Nephron progenitor cell (in vitro differentiated cells): ENCODE measurements at regions not wholly inside any gene's neighbourhood (a gene's known extent, or its start where the extent isn't known, plus 50 kb on each side); places are given as distances from the start of the nearest gene placed in this dataset.
A peak's percentile ranks its signal among the peaks of the same experiment; 100 is the strongest.

Experiments used
- DNase-seq: peaks from one replicate; pipeline ENCODE4 v3.0.0; 2021
- H3K27ac Mint-ChIP-seq: 2 replicates; pipeline ENCODE4 v1.8.0; 2021; ENCODE audit warnings: mild to moderate bottlenecking, moderate library complexity, mixed read lengths
- H3K27me3 Mint-ChIP-seq: 2 replicates; pipeline ENCODE4 v1.8.0; 2021; ENCODE audit warnings: mild to moderate bottlenecking, low read depth, mixed read lengths; ENCODE audit not compliant: poor library complexity
- H3K36me3 Mint-ChIP-seq: 2 replicates; pipeline ENCODE4 v1.8.0; 2021; ENCODE audit warnings: low read depth, mixed read lengths
- H3K4me1 Mint-ChIP-seq: 2 replicates; pipeline ENCODE4 v1.8.0; 2021; ENCODE audit warnings: mixed read lengths
- H3K4me3 Mint-ChIP-seq: 2 replicates; pipeline ENCODE4 v1.8.0; 2021; ENCODE audit warnings: mild to moderate bottlenecking, moderate library complexity, mixed read lengths
- H3K9me3 Mint-ChIP-seq: 2 replicates; pipeline ENCODE4 v1.8.0; 2021; ENCODE audit warnings: mild to moderate bottlenecking, moderate library complexity, mixed read lengths
- TF ChIP-seq, protein P1 (sequence below): fragments of 200-600 bp; sonication (generic); IDR thresholded peaks from 2 replicates; pipeline ENCODE4 v1.5.0; 2021; ENCODE audit warnings: antibody characterized with exemption

DNA sequence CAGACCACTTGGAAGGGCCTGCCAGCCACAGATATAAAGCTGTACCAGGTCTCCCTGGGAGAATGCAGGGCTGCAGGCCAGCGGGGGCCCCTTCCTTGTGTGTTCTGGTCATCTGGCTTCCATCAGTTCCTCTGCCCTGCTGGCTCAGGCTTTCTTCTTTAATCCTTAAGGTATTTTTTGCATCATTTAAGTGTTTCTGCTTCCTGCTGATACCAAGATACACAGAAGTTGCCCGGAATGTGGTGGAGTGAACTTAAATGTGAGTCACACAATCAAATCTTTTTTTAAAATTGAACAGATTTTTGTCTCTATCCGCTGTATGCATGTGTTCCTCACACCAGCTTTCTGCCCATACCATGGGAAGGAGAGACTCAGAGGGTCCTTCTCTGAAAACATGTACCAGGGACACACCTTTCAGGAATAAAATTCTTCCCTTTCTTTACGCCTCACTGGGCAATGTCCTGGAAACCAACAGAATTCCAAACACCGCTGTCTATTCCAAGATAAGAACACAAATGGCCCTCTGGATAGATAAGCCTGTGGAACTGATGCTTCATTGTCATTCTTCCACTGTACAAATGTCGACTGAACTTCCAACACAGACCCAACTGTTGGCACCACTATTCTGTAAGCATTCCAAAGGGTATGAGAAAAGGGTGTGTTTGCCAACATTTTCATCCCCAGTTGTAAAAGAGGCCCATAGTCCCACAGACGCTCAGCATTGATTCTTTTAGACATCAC is 206.2 kb upstream of the MYLIP start:
- H3K27ac Mint-ChIP-seq = no peak overlapping the region

DNA sequence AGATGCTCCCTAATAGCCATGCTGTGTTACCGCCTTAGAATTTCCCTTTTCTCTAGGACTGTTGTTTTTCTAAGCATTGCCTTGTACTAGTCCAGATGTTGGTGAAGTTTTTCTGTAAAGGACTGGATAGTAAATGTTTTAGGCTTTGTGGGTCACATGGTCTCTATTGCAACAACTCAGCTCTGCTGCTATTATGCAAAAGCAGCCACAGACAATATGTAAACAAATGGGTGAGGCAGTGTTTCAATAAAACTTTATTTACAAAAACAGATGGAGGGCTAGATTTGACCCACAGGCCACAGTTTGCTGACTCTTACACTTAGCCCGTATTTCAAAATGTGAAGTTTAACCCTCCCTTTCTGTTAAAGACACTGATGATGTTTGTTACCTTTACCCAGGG is 207.6 kb upstream of the MYLIP start:
- H3K27me3 Mint-ChIP-seq = peaks cover 3% of the 10 kb centered on the region

More for the DNA sequence above, 206.2 kb upstream of the MYLIP start:
- H3K4me3 Mint-ChIP-seq = no peak overlapping the region
- DNase-seq = no peak
- TF ChIP-seq, protein P1, sequence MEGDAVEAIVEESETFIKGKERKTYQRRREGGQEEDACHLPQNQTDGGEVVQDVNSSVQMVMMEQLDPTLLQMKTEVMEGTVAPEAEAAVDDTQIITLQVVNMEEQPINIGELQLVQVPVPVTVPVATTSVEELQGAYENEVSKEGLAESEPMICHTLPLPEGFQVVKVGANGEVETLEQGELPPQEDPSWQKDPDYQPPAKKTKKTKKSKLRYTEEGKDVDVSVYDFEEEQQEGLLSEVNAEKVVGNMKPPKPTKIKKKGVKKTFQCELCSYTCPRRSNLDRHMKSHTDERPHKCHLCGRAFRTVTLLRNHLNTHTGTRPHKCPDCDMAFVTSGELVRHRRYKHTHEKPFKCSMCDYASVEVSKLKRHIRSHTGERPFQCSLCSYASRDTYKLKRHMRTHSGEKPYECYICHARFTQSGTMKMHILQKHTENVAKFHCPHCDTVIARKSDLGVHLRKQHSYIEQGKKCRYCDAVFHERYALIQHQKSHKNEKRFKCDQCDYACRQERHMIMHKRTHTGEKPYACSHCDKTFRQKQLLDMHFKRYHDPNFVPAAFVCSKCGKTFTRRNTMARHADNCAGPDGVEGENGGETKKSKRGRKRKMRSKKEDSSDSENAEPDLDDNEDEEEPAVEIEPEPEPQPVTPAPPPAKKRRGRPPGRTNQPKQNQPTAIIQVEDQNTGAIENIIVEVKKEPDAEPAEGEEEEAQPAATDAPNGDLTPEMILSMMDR = no peak
- H3K4me1 Mint-ChIP-seq = peaks cover 6% of the 10 kb centered on the region
- no peaks in the 10 kb centered on the region for H3K27me3 Mint-ChIP-seq
- peaks cover 3% of the 10 kb centered on the region for H3K9me3 Mint-ChIP-seq
- H3K36me3 Mint-ChIP-seq = no peaks in the 10 kb centered on the region

DNA sequence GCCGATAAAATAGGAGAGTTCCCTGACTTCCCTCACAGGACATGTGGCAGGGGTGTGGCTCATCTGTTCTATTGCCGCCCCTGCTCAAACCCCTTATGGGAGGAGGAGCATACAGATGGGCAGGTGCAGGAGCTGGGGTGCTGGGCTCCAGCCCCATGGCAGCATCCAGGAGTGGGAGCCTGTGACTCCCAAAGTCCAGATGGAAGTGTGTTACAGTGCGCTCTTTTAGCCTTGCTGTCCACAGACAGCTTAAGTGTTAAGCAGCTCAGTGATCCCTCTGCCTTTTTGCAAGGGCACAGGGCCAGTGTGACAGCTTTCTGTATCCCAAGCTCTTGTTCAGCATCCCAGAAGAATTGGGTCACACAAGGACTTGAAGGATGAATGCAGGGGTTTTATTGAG is 212.3 kb upstream of the MYLIP start:
- TF ChIP-seq, protein P1 = no peak

More for the DNA sequence above, 207.6 kb upstream of the MYLIP start:
- no peaks in the 10 kb centered on the region for H3K36me3 Mint-ChIP-seq
- no peak overlapping the region for H3K27ac Mint-ChIP-seq
- H3K9me3 Mint-ChIP-seq = peaks cover 7% of the 10 kb centered on the region
- DNase-seq = no peak
- peaks cover 16% of the 10 kb centered on the region for H3K4me1 Mint-ChIP-seq
- TF ChIP-seq, protein P1 = no peak
- no peak overlapping the region for H3K4me3 Mint-ChIP-seq

DNA sequence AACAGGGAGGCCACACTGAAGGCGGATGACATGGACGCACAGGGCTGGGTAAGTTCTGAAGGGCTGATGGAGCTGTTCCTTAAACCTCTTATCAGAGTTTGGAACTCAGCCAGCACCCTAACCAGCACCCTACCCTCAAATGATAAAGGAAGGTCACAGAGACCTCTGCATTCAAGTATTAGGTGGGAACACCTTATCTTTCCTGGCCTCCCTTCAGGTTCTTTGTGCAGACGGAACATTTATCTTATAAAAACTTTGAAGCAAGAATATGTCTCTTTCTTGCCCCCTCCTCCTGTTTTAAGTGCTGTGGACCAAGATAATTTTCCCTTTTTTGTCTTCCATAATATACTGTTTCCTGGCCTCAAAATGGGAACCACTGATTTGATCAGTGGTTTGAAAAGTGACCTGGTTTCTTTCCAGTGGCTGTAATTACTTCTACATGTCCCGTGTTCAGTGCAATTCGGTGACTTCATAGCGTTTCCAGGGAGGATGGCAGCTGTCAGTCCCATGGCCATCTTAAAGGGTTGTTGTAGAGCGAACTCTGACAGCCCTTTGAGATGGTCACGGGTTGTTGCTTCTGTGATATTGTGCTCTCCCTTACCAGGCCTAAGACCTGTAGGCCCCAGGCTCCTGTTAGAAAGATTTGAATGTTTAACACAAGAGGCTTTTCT is 213.2 kb upstream of the MYLIP start:
- peak overlapping the region; percentile 36 for H3K27ac Mint-ChIP-seq
- H3K4me3 Mint-ChIP-seq = no peak overlapping the region
- H3K36me3 Mint-ChIP-seq = no peaks in the 10 kb centered on the region
- H3K27me3 Mint-ChIP-seq = peaks cover 3% of the 10 kb centered on the region
- TF ChIP-seq, protein P1 = no peak
- H3K4me1 Mint-ChIP-seq = peaks cover 31% of the 10 kb centered on the region
- no peak for DNase-seq
- peaks cover 4% of the 10 kb centered on the region for H3K9me3 Mint-ChIP-seq

More for the DNA sequence above, 212.3 kb upstream of the MYLIP start:
- DNase-seq = no peak
- peaks cover 3% of the 10 kb centered on the region for H3K27me3 Mint-ChIP-seq
- H3K36me3 Mint-ChIP-seq = no peaks in the 10 kb centered on the region
- no peak overlapping the region for H3K4me3 Mint-ChIP-seq
- peak overlapping the region; percentile 36 for H3K27ac Mint-ChIP-seq
- H3K9me3 Mint-ChIP-seq = peaks cover 4% of the 10 kb centered on the region
- peaks cover 31% of the 10 kb centered on the region for H3K4me1 Mint-ChIP-seq

DNA sequence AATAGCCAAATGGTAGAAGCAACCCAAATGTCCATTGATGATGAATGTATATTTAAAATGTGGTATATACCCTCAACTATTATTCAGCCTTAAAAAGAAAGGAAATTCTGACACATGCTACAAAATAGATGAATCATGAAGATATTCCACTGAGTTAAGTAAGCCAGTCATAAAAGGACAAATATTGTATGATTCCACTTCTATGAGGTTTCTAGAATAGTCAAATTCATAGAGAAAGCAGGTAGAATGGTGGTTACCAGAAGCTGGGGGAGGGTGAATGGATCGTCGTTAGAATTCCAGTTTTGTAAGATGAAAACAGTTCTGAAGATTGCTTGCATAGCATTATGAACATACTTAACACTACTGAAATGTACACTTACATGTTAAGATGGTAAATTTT is 214.3 kb upstream of the MYLIP start:
- TF ChIP-seq, protein P1 = no peak
- DNase-seq = no peak
- Mint-ChIP-seq H3K4me1 (peaks cover 35% of the 10 kb centered on the region), H3K27me3 (peaks cover 3% of the 10 kb centered on the region), H3K36me3 (no peaks in the 10 kb centered on the region), H3K27ac (no peak overlapping the region), H3K9me3 (peaks cover 4% of the 10 kb centered on the region), H3K4me3 (no peak overlapping the region)
